HEK293 (cell line): ENCODE measurements at regions not wholly inside any gene's neighbourhood (a gene's known extent, or its start where the extent isn't known, plus 50 kb on each side); places are given as distances from the start of the nearest gene placed in this dataset.

Experiments used
- CTCF ChIA-PET: fragments of 350-600 bp; formaldehyde crosslinking; extraction: SDS; loops from one replicate; lab custom pipeline; 2021; ENCODE audit warnings: antibody characterized with exemption; lab: Yijun Ruan, JAX
- POLR2A ChIA-PET: fragments of 300-600 bp; formaldehyde crosslinking; extraction: SDS; loops from one replicate; lab custom pipeline; 2020; ENCODE audit warnings: antibody characterized with exemption, inconsistent platforms; lab: Yijun Ruan, JAX
- H3K27ac ChIP-seq: fragments of 200-500 bp; sonication (Bioruptor generic); 2 replicates; pipeline ENCODE4 v1.5.1; 2014; ENCODE audit warnings: low read depth, low read length, control low read depth, inconsistent platforms; ENCODE audit errors: extremely low read depth
- H3K36me3 ChIP-seq, 2 experiments: fragments of 200-500 bp in 1 of 2; sonication (Bioruptor generic) in 1 of 2; 1 replicate in 1 of 2; 2 replicates in 1 of 2; pipeline ENCODE4 v1.5.1; 2014 to 2017; ENCODE audit warnings: inconsistent platforms in 2 of 2, low read length in 2 of 2; ENCODE audit not compliant: control insufficient read depth in 2 of 2, insufficient read depth in 1 of 2
- H3K4me1 ChIP-seq: fragments of 200-500 bp; sonication (Bioruptor generic); 2 replicates; pipeline ENCODE4 v1.5.1; 2014; ENCODE audit warnings: mild to moderate bottlenecking, low read length, inconsistent platforms; ENCODE audit not compliant: control insufficient read depth, insufficient read depth
- H3K4me3 ChIP-seq: 2 replicates; pipeline ENCODE4 v1.5.1; 2011; ENCODE audit warnings: low read depth, mild to moderate bottlenecking, control low read depth, low read length, moderate library complexity
- H3K9me3 ChIP-seq: fragments of 200-500 bp; sonication (Bioruptor generic); 2 replicates; pipeline ENCODE4 v1.5.1; 2014; ENCODE audit warnings: low read depth, low read length, inconsistent platforms; ENCODE audit not compliant: control insufficient read depth, insufficient read depth
- MYNN ChIP-seq: fragments of 450-650 bp; formaldehyde crosslinking; IDR thresholded peaks from 2 replicates; pipeline ENCODE4 v1.5.1; 2016; ENCODE audit warnings: missing biosample characterization, missing genetic modification characterization, borderline replicate concordance
- PATZ1 ChIP-seq: fragments of 450-650 bp; formaldehyde crosslinking; IDR thresholded peaks from 2 replicates; pipeline ENCODE4 v1.5.1; 2016; ENCODE audit warnings: missing biosample characterization, missing genetic modification characterization
- PRDM4 ChIP-seq: fragments of 450-650 bp; formaldehyde crosslinking; IDR thresholded peaks from 2 replicates; pipeline ENCODE4 v1.5.1; 2017; ENCODE audit warnings: missing biosample characterization, missing genetic modification characterization
- RBAK ChIP-seq: fragments of 450-650 bp; formaldehyde crosslinking; IDR thresholded peaks from 2 replicates; pipeline ENCODE4 v1.5.1; 2016; ENCODE audit warnings: missing biosample characterization, missing genetic modification characterization
- SETDB1 ChIP-seq: IDR thresholded peaks from one replicate; pipeline ENCODE4 v1.6.1; 2017; ENCODE audit warnings: mild to moderate bottlenecking, low read length, moderate library complexity, mixed read lengths; ENCODE audit not compliant: insufficient read length
- ZBTB1 ChIP-seq: fragments of 450-650 bp; formaldehyde crosslinking; IDR thresholded peaks from 2 replicates; pipeline ENCODE4 v1.5.1; 2016; ENCODE audit warnings: missing biosample characterization, missing genetic modification characterization
- ZBTB10 ChIP-seq: fragments of 450-650 bp; formaldehyde crosslinking; IDR thresholded peaks from 2 replicates; pipeline ENCODE4 v1.5.1; 2016; ENCODE audit warnings: missing biosample characterization, missing genetic modification characterization
- ZBTB21 ChIP-seq: fragments of 450-650 bp; formaldehyde crosslinking; IDR thresholded peaks from 2 replicates; pipeline ENCODE4 v1.5.1; 2017; ENCODE audit warnings: missing biosample characterization, missing genetic modification characterization
- ZFP41 ChIP-seq: fragments of 450-650 bp; formaldehyde crosslinking; IDR thresholded peaks from 2 replicates; pipeline ENCODE4 v1.5.1; 2016; ENCODE audit warnings: missing biosample characterization, missing genetic modification characterization, borderline replicate concordance
- ZNF146 ChIP-seq: fragments of 450-650 bp; formaldehyde crosslinking; IDR thresholded peaks from 2 replicates; pipeline ENCODE4 v1.5.1; 2016; ENCODE audit warnings: missing biosample characterization, missing genetic modification characterization
- ZNF155 ChIP-seq: fragments of 450-650 bp; formaldehyde crosslinking; IDR thresholded peaks from 2 replicates; pipeline ENCODE4 v1.5.1; 2016; ENCODE audit warnings: missing biosample characterization, missing genetic modification characterization
- ZNF23 ChIP-seq: fragments of 450-650 bp; formaldehyde crosslinking; IDR thresholded peaks from 2 replicates; pipeline ENCODE4 v1.5.1; 2016; ENCODE audit warnings: missing biosample characterization, missing genetic modification characterization, borderline replicate concordance
- ZNF335 ChIP-seq: fragments of 450-650 bp; formaldehyde crosslinking; conservative IDR thresholded peaks from 2 replicates; pipeline ENCODE4 v1.5.1; 2016; ENCODE audit warnings: missing biosample characterization, missing genetic modification characterization
- ZNF416 ChIP-seq: fragments of 450-650 bp; formaldehyde crosslinking; IDR thresholded peaks from 2 replicates; pipeline ENCODE4 v1.5.1; 2016; ENCODE audit warnings: missing biosample characterization, missing genetic modification characterization
- ZNF449 ChIP-seq: fragments of 450-650 bp; formaldehyde crosslinking; IDR thresholded peaks from 2 replicates; pipeline ENCODE4 v1.5.1; 2017; ENCODE audit warnings: missing biosample characterization, mild to moderate bottlenecking, missing genetic modification characterization, moderate library complexity
- ZNF518A ChIP-seq: fragments of 450-650 bp; formaldehyde crosslinking; conservative IDR thresholded peaks from 2 replicates; pipeline ENCODE4 v1.5.1; 2016; ENCODE audit warnings: low read depth, missing biosample characterization, missing genetic modification characterization
- ZNF521 ChIP-seq: fragments of 450-650 bp; formaldehyde crosslinking; IDR thresholded peaks from 2 replicates; pipeline ENCODE4 v1.5.1; 2017; ENCODE audit warnings: missing biosample characterization, mild to moderate bottlenecking, missing genetic modification characterization
- ZNF530 ChIP-seq: fragments of 450-650 bp; formaldehyde crosslinking; IDR thresholded peaks from 2 replicates; pipeline ENCODE4 v1.5.1; 2016; ENCODE audit warnings: low read depth, missing biosample characterization, missing genetic modification characterization
- ZNF548 ChIP-seq: fragments of 450-650 bp; formaldehyde crosslinking; IDR thresholded peaks from 2 replicates; pipeline ENCODE4 v1.5.1; 2016; ENCODE audit warnings: missing biosample characterization, missing genetic modification characterization
- ZNF629 ChIP-seq: fragments of 450-650 bp; formaldehyde crosslinking; IDR thresholded peaks from 2 replicates; pipeline ENCODE4 v1.5.1; 2017; ENCODE audit warnings: missing biosample characterization, missing genetic modification characterization

GRCh38 chr3:8170971-8171508, 330.6 kb upstream of the LMCD1 start:
- Histone ChIP-seq H3K36me3 (no peaks in the 10 kb centered on the region), H3K9me3 (no peaks in the 10 kb centered on the region), H3K4me1 (no peaks in the 10 kb centered on the region), H3K27ac (no peak overlapping the region), H3K4me3 (no peak overlapping the region)
- ChIA-PET POLR2A (no interaction called here), CTCF (interaction anchor here (0.8 kb wide), 1 partner anchor 166 kb away, joined by 3 read pairs; no protein-coding TSS in a partner anchor)
- no peak for TF ChIP-seq ZNF530 (tag by site-specific recombination)
- TF ChIP-seq ZNF155 (tag by site-specific recombination), result no peak
- TF ChIP-seq ZFP41 (tag by site-specific recombination), result no peak
- no peak for TF ChIP-seq SETDB1
- TF ChIP-seq ZBTB10, result no peak
- no peak for TF ChIP-seq ZNF335 (tag by site-specific recombination)
- no peak for TF ChIP-seq ZNF146 (tag by site-specific recombination)
- TF ChIP-seq ZNF518A, result no peak
- no peak for TF ChIP-seq ZBTB21
- no peak for TF ChIP-seq ZNF449 (tag by site-specific recombination)
- TF ChIP-seq MYNN (tag by site-specific recombination), result no peak
- no peak for TF ChIP-seq ZNF23 (tag by site-specific recombination)
- no peak for TF ChIP-seq ZNF521
- TF ChIP-seq PRDM4, result no peak
- TF ChIP-seq PATZ1 (tag by site-specific recombination), result no peak
- TF ChIP-seq ZNF629 (tag by site-specific recombination), result no peak
- no peak for TF ChIP-seq ZNF548
- no peak for TF ChIP-seq RBAK (tag by site-specific recombination)
- no peak for TF ChIP-seq ZBTB1 (tag by site-specific recombination)
- TF ChIP-seq ZNF416, result no peak
